Smooth muscle cell (in vitro differentiated cells): ENCODE measurements at regions not wholly inside any gene's neighbourhood (a gene's known extent, or its start where the extent isn't known, plus 50 kb on each side); places are given as distances from the start of the nearest gene placed in this dataset.

Experiments
- DNase-seq: peaks from one replicate; lab custom pipeline; 2025; ENCODE audit not compliant: unreplicated experiment; lab: John Stamatoyannopoulos, UW
- H2AFZ ChIP-seq: fragments of 200-600 bp; sonication (generic); 2 replicates; pipeline ENCODE4 v1.6.0; 2016; ENCODE audit warnings: antibody characterized with exemption, low read depth, mild to moderate bottlenecking
- H3F3A ChIP-seq: fragments of 200-600 bp; sonication (generic); 2 replicates; pipeline ENCODE4 v1.6.0; 2017; ENCODE audit warnings: antibody characterized with exemption, low read depth
- H3K27ac ChIP-seq: fragments of 200-600 bp; sonication (generic); 2 replicates; pipeline ENCODE4 v1.5.1; 2016; ENCODE audit warnings: low read depth, mild to moderate bottlenecking
- H3K27me3 ChIP-seq: fragments of 200-600 bp; sonication (generic); 2 replicates; pipeline ENCODE4 v1.6.1; 2016; ENCODE audit warnings: low read depth, mild to moderate bottlenecking
- H3K36me3 ChIP-seq: fragments of 200-600 bp; sonication (generic); 2 replicates; pipeline ENCODE4 v1.5.1; 2016; ENCODE audit warnings: low read depth
- H3K4me1 ChIP-seq: fragments of 200-600 bp; sonication (generic); 2 replicates; pipeline ENCODE4 v1.5.1; 2016; ENCODE audit warnings: low read depth
- H3K4me2 ChIP-seq: fragments of 200-600 bp; sonication (generic); 2 replicates; pipeline ENCODE4 v1.6.0; 2016; ENCODE audit warnings: mild to moderate bottlenecking
- H3K4me3 ChIP-seq: fragments of 200-600 bp; sonication (generic); 2 replicates; pipeline ENCODE4 v1.5.1; 2016; ENCODE audit warnings: mild to moderate bottlenecking
- H3K79me2 ChIP-seq: fragments of 200-600 bp; sonication (generic); 2 replicates; pipeline ENCODE4 v1.6.0; 2016; ENCODE audit warnings: low read depth, mild to moderate bottlenecking
- H3K9ac ChIP-seq: fragments of 200-600 bp; sonication (generic); 2 replicates; pipeline ENCODE4 v1.6.0; 2016; ENCODE audit warnings: low read depth
- H3K9me3 ChIP-seq: fragments of 200-600 bp; sonication (generic); replicated peaks from 2 replicates; pipeline ENCODE4 v1.5.1; 2016; ENCODE audit warnings: low read depth
- H4K20me1 ChIP-seq: fragments of 200-600 bp; sonication (generic); 2 replicates; pipeline ENCODE4 v1.6.0; 2016; ENCODE audit warnings: low read depth
- WGBS: methylation state at CpG from one replicate; pipeline ENCODE4 v1.1.7; 2016; ENCODE audit warnings: low lambda C conversion rate; 5-methylcytosine and 5-hydroxymethylcytosine counted together
- TF ChIP-seq, protein P1 (sequence below): fragments of 200-600 bp; sonication (generic); IDR thresholded peaks from 2 replicates; pipeline ENCODE4 v1.5.1; 2017; ENCODE audit warnings: borderline replicate concordance, mild to moderate bottlenecking, antibody characterized with exemption; ENCODE audit not compliant: insufficient read depth, poor library complexity, severe bottlenecking

DNA sequence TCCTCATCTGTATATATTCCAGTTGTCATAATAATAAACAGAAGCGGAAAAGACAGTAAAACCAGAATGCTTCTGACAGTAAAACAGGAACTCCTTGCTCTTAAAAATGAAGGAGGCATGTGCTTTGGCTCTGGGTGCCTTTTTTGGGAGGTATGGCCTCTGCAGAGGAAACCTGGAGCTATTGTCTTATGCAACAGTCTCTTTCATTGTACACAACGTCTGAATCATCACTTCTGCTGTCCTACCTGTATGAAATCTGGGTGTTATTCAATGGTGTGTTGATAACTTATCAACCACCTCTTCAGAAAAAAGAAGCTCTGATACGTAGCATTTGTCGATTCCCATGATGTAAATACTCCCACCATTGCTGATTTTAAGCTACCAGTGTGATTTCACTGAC, 64.8 kb downstream of the CDCA7 start:
- H3K4me3 ChIP-seq, result no peak overlapping the region
- 59% methylated on average over 4 of the region's 4 CpGs for WGBS
- DNase-seq, result no peak
- H3K27ac ChIP-seq, result no peak overlapping the region
- no peaks in the 10 kb centered on the region for H4K20me1 ChIP-seq
- H3K27me3 ChIP-seq, result no peaks in the 10 kb centered on the region
- H3K9ac ChIP-seq, result no peak overlapping the region
- no peak overlapping the region for H2AFZ ChIP-seq
- no peaks in the 10 kb centered on the region for H3F3A ChIP-seq
- H3K4me2 ChIP-seq, result no peak overlapping the region
- no peaks in the 10 kb centered on the region for H3K36me3 ChIP-seq
- peaks cover 9% of the 10 kb centered on the region for H3K4me1 ChIP-seq
- H3K79me2 ChIP-seq, result no peaks in the 10 kb centered on the region
- no peaks in the 10 kb centered on the region for H3K9me3 ChIP-seq
- TF ChIP-seq, protein P1, sequence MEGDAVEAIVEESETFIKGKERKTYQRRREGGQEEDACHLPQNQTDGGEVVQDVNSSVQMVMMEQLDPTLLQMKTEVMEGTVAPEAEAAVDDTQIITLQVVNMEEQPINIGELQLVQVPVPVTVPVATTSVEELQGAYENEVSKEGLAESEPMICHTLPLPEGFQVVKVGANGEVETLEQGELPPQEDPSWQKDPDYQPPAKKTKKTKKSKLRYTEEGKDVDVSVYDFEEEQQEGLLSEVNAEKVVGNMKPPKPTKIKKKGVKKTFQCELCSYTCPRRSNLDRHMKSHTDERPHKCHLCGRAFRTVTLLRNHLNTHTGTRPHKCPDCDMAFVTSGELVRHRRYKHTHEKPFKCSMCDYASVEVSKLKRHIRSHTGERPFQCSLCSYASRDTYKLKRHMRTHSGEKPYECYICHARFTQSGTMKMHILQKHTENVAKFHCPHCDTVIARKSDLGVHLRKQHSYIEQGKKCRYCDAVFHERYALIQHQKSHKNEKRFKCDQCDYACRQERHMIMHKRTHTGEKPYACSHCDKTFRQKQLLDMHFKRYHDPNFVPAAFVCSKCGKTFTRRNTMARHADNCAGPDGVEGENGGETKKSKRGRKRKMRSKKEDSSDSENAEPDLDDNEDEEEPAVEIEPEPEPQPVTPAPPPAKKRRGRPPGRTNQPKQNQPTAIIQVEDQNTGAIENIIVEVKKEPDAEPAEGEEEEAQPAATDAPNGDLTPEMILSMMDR, result no peak

DNA sequence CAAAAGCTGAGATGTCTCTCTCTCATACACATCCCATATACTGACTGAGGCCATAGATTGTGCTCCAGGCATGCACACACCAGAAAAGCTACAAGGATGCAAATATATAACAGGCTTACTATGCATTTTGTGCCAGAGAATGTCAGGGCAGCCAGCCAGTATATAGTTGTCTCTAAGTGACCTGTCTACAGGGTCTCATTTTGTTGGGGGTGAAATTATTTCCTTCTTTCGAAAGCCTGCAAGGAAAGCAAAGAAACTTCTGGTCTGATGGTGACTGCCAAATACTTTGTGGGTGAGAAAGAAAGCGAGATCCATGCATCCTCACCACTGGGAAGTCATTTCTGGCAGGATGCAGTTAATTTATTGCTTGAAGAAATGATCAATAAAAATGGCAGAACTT, 70.2 kb downstream of the CDCA7 start:
- 93% methylated on average over 2 of the region's 2 CpGs for WGBS
- H3F3A ChIP-seq, result no peaks in the 10 kb centered on the region
- H3K79me2 ChIP-seq, result no peaks in the 10 kb centered on the region
- no peaks in the 10 kb centered on the region for H3K4me1 ChIP-seq
- no peak for DNase-seq
- H4K20me1 ChIP-seq, result no peaks in the 10 kb centered on the region
- no peak overlapping the region for H3K9ac ChIP-seq
- no peaks in the 10 kb centered on the region for H3K27me3 ChIP-seq
- H3K4me2 ChIP-seq, result no peak overlapping the region
- no peak overlapping the region for H3K27ac ChIP-seq
- TF ChIP-seq, protein P1, result no peak
- H3K4me3 ChIP-seq, result no peak overlapping the region
- no peaks in the 10 kb centered on the region for H3K9me3 ChIP-seq
- H3K36me3 ChIP-seq, result no peaks in the 10 kb centered on the region
- H2AFZ ChIP-seq, result no peak overlapping the region

DNA sequence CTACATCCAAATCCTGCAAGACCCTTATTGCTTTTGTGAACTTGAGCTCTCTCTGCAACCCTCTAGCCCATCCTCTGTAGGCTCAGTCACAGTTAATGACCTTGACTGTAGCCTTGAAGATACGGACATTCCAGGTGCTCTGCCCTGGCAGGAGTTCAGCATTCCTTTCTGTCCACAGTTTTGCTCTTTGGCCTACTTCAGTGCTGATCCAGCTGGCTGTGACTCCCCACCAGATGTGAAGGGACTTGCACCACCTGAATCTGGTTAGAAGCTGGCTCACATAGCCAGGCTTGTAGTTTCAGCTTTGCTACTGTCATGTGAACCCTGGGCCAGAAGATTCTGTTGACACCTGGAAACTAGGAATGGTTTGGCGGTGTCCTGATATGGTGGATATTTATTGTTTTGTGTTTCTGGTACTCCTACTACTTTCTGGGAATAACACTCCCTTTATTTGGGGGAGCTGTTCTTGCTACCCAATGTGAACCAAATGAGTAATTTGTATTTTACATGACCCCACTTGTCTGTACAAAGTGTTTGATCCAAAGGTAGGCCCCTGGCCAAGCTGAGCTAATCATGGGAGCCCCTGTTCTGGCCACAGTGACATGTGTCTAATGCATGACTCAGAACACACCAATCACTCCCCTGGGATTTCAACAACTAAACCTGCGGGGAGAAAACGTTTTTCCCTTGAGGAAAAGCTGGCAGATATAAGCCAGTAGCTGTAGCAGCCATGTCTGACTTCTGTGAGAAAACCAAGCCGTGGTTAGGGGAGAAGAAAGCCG, 73.4 kb downstream of the CDCA7 start:
- TF ChIP-seq, protein P1, result no peak
- no peak overlapping the region for H3K9ac ChIP-seq
- H3K27me3 ChIP-seq, result peaks cover 2% of the 10 kb centered on the region
- WGBS, result 80% methylated on average over 6 of the region's 6 CpGs
- H3K4me2 ChIP-seq, result no peak overlapping the region
- no peaks in the 10 kb centered on the region for H4K20me1 ChIP-seq
- H3K36me3 ChIP-seq, result no peaks in the 10 kb centered on the region
- no peaks in the 10 kb centered on the region for H3K9me3 ChIP-seq
- no peaks in the 10 kb centered on the region for H3K4me1 ChIP-seq
- no peaks in the 10 kb centered on the region for H3F3A ChIP-seq
- no peak overlapping the region for H2AFZ ChIP-seq
- DNase-seq, result no peak
- H3K4me3 ChIP-seq, result no peak overlapping the region
- H3K79me2 ChIP-seq, result no peaks in the 10 kb centered on the region
- no peak overlapping the region for H3K27ac ChIP-seq

DNA sequence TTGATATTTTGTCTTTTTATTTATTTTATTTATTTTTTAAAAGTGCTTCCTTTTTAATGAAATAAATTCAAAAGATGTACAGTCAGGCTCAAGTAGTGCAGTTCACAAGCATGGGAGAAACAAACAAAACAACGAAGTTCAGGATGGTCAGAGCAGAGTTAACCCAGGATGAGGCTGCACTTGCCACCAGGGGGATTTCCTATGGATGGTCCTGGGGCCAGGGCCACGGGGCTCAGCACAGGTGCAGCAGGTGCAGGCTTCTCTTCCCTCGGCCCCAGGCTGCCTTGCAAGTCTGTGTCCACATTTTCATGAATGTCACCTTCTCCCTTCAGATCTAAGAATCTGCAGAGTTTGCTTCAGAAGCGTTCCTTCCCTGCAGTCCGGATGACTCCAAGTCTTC, 76.5 kb downstream of the CDCA7 start:
- no peaks in the 10 kb centered on the region for H3K36me3 ChIP-seq
- no peak for DNase-seq
- H4K20me1 ChIP-seq, result no peaks in the 10 kb centered on the region
- no peaks in the 10 kb centered on the region for H3K79me2 ChIP-seq
- peaks cover 2% of the 10 kb centered on the region for H3K4me1 ChIP-seq
- H3K27me3 ChIP-seq, result peaks cover 6% of the 10 kb centered on the region
- H2AFZ ChIP-seq, result no peak overlapping the region
- no peaks in the 10 kb centered on the region for H3K9me3 ChIP-seq
- no peak overlapping the region for H3K27ac ChIP-seq
- H3F3A ChIP-seq, result no peaks in the 10 kb centered on the region
- no peak overlapping the region for H3K4me3 ChIP-seq
- WGBS, result 83% methylated on average over 5 of the region's 5 CpGs
- TF ChIP-seq, protein P1, result no peak
- no peak overlapping the region for H3K9ac ChIP-seq
- no peak overlapping the region for H3K4me2 ChIP-seq
